ENCODE measurements at regions not wholly inside any gene's neighbourhood (a gene's known extent, or its start where the extent isn't known, plus 50 kb on each side); places are given as distances from the start of the nearest gene placed in this dataset.
"Not testable (repeated sequence)": the region's sequence is repeated elsewhere in the genome, so short reads cannot be mapped to it uniquely, and the experiment has no call there.

DNA sequence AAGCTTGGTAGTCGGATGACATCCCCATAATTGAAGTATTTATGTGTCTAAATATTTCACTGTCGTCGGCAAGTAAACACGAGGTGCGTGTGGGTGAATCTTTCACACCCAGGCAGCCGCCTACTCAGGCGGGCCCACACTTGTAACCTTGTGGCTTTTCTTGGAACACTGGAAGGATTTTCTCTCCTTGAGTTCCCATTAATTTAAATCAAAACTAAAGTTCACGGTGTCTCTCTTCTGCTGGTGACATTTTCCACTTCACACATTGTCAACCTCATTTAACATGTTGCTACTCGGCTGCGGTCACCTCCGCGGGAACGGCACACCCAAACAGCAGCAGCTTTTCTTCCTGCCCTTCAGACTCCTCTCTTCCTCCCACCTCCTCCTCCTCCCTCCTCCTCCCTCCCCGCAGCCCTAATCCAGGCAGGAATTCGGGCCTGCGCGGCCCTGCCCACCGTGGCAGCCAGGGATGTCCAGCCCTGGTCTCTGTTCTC, 336.6 kb downstream of the QKI start:
- no peak for DNase-seq

DNA sequence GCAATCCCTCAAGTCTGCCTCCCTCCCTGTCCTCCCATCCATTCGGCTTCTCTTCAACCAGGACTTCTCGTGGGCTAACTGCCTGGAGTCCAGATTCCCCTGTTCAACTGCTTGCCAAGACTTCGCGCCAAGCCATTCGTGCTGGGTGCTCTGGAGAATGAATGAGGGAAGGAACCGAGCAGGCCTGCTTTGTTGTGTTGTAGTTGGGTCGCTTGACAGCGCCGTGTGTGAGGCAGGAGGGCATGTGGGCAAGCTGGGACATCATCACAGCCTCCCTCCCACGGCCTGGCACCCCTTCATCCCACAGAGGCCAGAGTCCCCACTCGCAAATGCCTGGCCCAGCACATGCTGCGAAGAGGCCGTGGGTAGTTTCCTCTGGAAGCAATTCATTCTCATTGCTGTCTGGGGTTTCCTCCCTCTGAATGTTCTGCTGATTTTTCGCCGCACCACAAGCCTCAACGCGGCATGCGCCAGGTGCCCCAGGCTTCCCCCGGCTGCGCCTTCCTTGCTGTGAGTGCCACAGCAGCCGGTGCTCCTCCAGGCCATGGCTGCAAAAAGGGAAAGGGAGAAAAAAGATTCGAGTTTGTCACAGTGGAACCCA, 336.0 kb downstream of the QKI start:
- DNase-seq, result peak in 16 of 56 donors; percentile 5 to 55 (median 24)

DNA sequence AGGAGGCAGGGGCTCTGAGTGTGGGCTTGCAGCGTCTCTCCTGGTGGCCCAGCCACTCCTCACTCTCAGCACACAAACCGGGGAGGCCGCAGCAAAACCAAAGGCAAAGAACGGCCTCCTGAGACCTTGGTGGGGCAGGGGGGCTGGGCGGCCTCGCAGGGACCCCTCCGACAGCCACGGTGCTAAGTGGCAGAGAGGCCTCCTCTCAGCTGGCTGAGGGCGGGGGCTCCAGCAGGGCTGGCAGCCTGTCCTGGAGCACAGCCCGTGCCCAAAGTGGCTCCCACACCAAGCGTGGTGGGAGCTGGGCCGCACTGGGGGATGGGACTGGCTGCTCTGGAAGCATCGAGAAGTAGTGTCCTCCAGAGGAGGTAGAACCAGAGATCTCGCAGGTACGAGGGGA, 334.4 kb downstream of the QKI start:
- no peak for DNase-seq

DNA sequence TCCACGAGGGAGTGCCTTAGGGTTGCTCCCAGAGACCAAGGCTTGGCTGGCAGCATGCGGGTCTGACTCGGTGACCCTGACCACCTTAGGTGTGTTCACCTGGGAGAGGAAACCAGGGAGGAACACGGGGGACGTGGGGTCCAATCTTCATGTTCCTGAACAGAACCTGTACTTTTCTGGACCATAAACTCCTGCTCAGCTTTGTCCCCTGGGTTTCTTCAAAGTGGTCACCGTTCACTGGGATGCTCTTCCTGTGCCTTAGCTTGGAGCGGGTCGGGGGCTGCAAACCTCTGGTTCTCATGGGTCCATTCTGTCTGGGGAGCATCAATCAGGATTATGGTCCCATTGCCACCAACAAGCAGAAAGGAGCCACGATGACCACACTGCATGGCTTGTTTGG, 333.5 kb downstream of the QKI start:
- no peak for DNase-seq

DNA sequence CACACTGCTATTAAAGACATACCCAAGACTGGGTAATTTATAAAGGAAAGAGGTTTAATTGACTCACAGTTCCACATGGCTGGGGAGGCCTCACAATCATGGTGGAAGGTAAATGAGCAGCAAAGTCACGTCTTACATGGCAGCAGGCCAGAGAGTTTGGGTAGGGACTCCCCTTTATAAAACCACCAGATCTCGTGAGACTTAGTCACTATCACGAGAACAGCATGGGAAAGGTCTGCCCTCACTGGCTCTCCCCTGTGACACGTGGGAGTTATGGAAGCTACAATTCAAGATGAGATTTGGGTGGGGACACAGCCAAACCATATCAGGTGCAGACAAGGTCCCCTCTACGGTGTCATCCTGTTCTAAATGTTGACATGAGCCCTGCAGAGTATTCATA, 332.5 kb downstream of the QKI start:
- not testable (repeated sequence) for DNase-seq

DNA sequence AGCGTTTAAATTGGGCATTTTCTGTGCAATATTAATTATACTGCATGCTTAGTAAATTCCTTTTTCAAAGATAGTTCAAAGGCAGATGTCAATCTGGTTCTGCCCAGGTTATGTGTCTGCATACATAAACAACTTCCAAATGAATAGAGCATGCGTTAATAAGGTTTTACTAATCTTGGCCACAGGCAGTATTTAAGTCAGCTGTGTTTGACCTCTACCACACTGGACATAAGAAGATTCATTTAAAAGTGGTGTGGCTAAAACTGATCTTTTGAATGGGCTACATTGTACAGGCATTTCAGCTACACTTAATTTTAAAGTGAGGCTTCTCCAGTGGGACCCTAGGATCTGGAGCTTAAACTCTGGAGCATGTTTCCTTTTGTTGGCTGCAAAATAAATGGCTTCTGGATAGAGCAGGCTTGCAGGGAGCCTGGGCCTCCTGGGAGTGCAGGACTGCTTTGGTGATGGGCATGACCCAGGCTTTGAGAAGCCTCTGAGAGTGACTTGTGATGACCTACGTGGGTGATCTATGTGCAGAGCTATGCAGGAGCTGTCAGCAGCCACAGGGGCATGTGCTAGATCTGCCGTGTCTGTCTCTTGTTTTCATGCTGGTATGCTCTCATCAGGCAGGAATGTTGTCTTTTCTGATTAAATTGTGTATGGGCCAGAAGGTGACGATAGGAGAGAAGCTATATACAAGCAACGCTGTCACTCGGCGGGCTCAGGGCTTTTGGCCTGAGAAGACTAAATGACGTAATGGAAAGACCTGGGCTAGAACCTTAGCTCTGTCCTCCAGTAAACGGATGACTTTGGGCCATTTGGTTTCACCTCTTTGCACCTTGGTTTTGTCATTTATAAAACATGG, 331.2 kb downstream of the QKI start:
- DNase-seq, result no peak

DNA sequence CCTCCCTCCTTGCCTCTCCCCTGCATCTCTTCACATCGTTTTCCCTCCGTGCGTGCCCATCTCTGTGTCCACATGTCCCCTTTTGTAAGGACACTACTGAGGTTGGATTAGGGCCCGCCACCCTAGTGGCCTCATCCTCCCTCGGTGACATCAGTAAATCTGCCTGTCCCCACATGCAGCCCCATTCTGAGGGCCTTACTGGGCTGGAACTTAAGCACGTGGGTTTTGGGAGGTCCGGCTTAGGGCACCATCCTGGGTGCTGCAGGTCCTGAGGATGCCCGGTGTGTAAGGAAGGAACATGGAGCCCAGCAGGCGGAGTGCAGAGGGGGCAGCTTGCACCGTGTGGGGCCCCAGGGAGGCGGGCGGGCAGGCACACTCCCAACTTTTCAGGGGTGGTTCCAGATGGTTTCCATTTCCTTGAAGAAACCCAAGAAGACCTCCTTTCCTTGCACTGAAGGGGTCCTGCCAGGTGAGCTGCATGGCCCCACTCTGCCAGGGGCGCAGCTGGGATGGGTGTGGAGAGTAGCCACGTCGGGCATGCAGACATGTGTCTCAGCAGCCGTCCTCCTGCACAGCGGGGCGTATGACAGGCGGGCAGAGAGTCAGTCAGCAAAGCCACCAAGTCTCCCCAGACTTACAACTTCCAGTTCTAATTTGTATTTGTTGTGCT, 329.9 kb downstream of the QKI start:
- DNase-seq, result no peak

DNA sequence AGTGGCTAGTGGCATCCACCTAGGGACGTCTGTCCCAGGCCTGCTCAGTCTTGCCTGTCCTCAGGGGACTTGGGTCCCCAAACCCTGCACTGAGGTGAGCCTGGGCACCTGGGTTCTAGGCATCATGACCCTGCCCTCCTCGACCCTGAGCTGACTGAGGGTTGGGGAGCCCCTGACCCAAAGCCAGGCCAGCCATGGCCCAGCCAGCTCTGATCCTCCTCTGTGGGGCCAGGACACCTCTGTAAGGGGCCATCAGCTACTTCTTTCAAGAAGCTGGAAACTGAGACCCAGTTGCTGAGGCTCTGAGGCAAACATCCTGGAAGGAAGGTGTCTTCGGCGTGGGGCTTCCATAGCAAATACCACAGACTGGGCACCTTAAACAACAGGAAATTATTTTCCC, 329.3 kb downstream of the QKI start:
- no peak for DNase-seq

DNA sequence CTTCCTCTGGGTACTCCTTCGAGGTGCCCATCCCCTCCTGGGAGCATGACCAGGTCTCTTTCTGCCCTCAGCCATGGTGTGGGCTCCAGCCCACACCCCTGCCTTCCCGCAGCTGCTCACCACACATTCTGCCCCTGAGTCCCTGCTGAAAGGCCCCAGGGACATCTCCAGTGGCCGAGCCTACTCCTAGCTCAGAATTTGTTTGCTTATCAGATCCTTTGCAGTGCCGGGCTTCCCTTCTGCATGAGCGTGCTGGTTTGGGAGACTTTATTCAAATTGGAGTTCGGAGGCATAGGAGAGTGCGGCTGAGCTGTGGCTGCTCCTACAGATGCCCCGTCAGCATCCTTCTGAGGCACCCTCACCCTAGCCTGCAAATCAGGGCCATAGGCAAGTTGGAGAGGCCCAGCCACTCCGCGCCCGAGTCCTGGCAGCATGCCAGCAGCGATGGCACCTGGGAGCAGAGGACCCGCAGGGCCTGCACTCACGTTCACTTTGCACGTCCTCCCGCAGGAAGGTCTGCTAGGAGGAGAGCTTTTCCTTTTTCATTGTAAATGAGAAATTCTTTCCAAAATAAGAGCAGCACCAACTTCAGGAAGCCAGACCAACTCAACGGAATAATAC, 327.3 kb downstream of the QKI start:
- DNase-seq, result no peak

DNA sequence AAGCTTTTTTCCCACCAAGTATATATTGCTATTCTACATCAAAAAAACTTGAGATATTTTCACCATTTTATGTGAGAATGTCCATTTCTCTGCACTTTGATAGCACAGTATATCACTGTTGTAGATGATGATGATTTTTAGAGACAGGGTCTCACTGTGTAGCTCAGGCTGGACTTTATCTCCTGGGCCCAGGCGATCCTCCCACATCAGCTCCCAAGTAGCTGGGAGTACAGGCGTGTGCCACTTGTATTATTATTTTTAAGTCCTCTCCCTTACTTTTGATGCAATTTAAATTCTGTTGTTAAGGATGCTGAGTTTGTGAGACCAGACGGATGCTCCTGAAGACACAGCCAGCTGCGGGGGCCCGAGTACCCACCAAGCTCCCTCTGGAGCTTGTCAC, 326.8 kb downstream of the QKI start:
- DNase-seq, result no peak

DNA sequence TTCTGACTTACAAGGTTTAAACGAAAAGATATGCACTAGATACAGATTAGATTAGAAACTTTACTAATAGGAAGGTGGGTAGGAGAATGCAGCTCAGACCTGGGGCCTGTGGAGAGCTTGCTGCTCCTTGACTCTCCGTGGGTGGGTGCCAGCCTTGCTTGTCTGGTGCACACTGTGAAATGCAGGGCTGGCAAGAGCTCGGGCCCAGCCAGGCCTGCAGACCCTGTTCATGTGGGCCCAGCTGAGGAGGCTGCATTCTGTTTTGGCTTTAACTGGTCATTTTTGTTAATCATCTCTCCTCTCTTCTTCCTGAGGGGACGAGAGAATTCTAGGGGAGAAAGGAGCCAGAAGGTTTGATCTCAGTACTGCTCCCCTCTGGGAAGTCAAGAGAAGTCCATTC, 325.4 kb downstream of the QKI start:
- no peak for DNase-seq

DNA sequence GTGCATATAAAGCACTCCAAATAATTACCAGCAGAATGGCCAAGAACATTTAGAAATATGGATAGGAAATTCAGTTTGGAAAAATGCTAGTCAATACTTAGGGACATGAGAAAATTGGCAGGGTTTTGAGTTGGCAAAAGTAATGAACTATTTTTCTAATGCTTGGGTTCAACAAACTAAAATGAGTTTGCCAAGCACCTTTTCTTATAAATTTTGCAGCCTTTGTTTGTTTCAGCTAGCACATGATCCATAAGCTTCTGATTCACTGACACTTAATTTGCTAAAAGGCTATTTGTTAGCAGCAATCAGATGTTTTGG, 324.8 kb downstream of the QKI start:
- DNase-seq, result no peak

DNA sequence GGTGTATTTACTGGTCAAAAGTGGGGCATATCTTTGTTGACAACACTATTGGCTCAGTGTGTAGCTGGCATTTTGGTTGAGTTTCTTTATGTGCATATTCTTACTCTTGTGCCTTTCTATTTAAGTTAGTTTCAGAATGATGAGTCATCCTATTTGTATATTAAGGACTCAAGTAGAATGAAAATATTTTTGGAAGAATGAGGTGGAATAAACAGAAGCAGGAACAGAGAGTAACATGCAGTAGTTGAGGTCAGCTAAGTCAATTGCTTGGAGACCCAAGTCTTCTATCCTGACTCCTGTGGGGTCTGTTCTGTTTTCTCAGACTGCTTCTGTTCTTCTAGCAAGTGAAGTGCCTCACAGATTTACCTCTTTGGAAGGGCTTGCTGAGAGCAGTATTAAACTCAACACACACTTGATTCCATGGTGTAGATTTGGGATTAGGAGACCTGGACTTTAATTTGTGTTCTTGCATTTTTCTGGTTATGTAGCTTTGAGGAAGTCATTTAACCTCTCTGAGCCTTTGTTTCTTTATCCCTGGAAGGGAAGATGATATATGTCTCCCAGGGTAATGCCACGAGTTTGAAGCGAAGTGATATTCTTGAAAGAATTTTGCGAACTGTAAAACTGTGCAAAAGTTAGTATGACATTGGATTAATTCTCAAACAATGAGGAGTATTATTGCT, 324.3 kb downstream of the QKI start:
- no peak for DNase-seq

DNA sequence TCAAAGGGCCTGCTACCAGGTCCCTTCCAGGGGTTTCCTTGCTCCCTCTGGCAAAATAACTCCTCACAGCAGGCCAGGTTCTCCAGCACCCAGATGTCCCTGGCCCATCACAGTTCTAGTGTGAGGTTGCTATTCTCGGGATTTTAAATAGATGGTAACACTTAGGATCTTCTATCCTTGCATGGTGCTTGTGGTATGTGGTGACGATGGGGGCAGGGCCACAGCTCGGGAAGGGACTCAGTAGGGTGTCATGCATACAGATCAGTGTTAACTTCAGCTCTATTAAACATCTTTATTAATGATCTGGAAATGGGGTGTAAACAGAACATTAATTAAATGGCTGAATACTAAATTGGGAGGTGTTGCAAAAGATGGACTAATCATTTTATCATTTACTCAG, 323.8 kb downstream of the QKI start:
- no peak for DNase-seq

DNA sequence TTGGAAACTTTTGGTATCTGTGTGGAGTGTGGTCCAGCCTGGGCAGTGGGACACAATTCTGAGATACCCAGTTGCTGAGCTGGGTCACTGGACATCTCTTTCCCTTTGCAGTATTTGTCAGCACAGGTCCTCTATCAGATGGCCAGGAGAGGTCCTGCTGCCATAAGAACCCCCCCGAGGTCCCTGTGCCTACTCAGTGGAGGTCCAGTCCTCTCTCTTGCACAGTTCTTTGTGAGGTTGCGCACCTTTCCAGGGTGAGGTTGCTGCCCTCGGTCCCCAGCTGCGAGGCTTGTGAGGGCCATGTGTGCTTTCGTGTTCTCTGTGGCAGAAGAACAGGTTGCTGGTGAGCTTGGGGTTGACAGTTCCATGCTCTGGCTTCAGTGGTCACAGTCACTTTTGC, 320.6 kb downstream of the QKI start:
- no peak for DNase-seq

DNA sequence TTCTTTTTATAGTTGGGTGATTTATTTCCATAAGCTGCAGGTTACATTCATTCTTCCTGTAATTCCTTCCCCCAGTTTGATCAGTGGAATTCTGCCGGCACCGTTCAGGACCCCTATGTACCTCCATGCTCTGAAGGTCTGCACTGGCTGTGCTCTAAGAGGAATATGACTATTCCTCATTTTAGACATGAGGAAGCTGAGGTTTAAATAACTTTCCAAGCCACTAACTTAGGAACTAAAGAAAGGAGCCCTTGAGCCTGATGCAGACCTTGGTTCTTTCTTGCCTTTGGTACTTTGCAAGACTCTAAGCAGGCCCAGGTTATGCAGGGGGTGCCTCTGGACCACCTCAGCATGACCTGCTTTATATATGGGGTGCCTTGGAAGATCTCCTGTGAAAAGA, 318.5 kb downstream of the QKI start:
- DNase-seq, result no peak

DNA sequence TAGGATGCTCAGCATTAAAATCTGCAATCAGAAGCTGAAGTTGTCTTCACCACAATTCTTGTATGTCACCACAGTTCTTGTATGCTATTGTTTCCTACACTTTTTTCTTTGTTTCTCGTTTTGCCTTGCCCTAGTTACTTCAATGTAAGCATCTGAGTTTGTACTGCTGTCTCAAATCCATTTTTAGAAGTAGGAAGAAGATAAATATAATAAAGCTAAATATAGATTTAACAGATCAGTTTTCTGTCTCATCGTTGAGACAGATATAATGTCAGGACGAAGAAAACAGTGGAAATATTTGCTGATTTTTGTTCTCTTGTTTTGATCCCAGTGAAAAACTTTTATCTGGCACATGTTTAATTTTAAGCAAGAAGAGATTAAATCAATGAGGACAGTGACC, 318.0 kb downstream of the QKI start:
- DNase-seq, result no peak

DNA sequence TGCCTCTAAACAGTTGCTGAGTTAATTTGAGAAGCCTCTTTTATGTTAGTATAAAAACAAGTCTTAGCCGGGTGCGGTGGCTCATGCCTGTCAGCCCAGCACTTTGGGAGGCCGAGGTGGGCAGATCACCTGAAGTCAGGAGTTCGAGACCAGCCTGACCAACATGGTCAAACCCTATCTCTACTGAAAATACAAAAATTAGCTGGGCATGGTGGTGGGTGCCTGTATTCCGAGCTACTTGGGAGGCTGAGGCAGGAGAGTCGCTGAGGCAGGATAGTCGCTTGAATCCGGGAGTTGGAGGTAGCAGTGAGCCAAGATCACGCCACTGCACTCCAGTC, 317.5 kb downstream of the QKI start:
- not testable (repeated sequence) for DNase-seq

DNA sequence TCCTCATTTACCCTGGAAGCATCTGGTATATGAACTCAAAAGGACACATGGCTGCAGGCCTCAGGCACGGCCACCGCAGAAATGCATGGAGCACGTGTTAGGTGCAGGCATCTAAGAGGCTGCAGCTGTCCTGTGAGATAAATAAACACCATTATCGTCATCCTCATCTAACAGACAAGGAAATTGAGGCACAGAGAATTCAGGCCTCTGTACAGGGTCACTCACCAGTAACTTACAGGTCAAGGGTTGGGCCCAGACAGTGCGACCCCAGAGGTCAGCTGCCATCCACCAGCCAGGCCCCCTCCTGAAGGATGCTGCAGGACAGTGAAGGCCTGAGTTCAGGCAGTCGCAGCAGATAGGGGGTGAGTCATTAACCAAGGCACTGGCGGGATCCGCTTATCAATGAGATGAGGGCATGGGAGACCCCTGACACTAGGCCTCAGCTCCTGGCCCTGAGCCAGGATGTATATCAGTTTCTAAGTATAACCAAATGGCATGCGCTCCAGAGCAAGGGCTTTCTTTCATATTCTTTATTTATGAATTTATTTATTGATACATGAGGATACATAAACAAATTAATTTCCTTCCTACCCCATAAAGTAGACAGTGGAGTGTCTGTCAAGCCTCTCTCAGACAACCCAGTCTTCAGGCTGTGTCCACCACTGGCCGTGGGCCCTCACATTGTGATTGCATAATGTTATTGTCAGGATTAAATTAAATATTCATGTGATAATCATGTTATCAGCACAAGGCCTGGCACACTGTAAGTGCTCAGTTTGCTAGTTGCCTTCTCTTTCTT, 316.9 kb downstream of the QKI start:
- no peak for DNase-seq

DNA sequence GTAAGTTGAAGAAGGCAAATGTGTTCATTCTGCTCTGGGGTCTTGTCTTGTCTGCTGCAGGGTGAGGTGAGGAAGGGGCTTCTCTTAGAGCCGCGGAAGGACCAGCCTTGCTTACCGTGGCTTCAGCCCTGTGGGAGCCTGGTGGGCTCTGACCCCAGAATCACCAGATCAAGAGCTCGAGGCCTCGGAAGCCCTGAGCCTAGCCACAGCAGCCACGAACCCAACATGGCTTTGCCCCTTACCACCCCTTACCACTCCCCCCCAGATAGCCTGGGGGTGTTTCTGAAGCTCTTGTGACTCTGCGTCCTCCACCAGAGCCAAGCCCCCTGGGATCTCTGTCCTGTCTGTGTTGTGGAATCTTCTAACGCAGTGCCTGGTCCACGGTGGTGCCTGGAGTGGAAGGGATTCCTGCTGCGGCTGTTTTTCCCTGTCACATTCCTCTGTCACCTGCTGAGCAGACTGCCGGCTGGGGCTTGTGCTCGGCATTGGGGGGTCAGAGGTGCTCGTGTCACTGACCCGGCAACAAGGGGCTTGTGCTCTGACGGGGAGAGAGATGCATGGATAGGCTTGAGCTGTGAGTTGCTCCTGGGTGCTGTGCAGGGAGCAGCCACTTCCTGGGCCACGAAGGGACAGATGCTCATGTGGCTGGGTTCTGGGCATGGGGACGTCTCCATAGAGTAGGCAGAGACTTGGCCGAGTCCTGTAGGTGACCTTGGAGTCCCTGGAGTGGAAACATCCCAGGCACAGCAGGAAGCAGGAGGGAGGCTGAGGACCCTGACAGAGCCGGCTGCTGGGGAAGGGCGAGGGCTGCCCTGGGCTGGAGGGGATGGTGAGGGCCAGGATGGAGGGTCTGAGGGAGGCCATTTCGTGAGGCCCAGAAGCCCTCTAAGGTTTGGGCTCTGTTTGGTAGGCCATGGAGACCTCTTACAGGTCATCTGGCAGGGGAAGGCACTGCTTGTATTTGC, 316.0 kb downstream of the QKI start:
- no peak for DNase-seq

Measured in nucleus accumbens (tissue), 56 donors.